Effector CD4-positive, alpha-beta T cell (primary cell): ENCODE measurements at regions not wholly inside any gene's neighbourhood (a gene's known extent, or its start where the extent isn't known, plus 50 kb on each side); places are given as distances from the start of the nearest gene placed in this dataset.
A peak's percentile ranks its signal among the peaks of the same experiment; 100 is the strongest.

ENCODE experiments used
- DNase-seq: peaks from one replicate; pipeline ENCODE4 v3.0.0-alpha.2; 2020

DNA sequence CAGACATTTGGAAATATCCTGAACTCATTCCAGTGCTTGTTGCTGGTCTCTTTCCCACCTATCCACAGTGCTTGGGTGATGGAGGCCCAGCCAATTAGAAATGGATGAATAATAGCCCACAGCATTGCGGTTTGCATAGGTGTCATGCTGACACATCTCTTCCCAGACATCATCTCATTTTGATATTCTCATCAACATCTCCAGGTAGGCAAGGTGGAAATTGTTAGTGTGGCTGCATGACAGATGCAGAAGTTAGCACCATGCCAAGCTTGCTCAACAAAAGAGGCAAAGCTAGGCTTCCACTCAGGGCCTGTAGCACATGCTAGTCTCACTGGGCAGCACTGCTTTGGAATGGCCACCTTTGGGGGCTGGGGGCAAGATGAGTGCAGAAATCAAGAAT, 1118.9 kb downstream of the VRK1 start:
- DNase-seq: no peak

DNA sequence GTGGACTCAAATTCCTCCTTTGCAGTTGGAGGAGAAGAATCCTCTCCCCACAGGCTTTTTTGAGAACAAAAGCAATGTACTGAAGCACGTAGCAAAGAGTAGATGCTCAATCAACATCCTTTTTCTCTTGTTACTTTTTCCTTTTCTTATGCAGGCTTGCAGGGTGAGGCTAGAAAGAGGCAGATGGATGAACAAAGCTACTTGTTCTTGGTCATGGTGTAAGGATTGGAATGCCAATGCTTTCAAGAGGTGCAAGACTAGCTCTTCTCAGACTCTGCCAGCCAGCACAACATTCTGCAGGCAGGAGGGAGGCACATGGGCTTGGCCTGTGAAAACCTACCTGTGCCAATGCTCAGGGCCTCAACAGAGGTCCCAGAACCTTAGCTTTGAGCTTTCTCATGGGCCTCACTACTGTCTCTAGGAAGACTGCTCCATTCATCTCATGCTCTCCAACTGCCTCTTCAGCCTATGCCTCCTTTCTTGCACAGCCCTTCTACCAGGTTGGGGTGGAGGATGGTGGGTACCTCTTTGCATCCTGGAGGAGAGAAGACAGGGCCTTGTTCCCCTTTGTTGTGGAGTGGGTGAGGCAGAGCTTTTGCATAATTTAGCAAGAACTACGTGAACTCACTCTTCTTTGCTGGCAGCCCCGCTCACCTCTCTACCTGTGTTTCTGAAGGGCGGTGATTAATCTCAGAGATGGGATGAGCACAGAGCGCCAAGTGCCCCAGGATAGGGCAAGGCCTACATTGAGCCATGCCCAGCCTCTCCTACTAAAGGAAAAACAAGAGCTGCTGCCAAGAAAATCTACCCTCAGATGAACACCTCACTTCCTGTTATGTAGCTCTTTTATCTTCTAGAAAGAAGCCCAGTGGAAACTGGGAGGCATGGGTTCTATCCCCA, 1119.7 kb downstream of the VRK1 start:
- DNase-seq: no peak

DNA sequence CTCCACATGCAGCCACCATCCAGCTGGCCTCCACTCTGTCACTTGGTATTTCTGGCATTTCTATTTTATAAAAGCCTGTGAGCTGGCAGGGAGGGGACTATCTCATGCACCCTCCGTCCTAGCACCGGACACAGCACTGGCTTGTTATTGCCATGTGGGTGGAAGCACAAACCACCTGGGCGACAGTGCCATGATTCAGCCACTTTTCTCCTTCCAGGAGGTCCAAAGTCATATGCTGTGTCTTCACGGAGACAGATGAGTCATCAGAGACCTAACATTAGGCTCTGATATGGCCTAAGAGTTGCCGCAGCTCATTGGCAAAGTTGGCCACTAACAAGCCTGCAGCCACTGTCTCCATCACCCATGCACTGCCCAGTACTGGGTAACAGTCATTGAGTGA, 1123.0 kb downstream of the VRK1 start:
- DNase-seq: no peak

DNA sequence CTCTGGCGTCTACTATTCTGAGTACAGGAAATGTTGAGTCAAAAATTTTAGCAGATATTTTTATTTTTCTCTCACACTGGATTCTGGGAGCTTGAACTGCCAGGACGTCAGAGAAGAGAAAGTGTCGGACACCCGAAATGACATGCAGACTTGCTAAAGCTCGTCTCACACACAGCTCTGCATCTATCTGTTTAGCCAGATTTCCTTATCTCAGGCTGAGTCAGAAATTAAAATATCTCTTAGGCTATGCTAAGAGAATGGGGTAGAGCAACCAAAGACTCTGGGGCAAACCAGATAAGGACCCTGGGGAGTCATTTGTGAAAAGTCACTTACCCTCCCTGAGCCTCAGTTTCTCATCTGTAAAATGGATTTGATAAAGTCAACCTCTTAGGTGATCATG, 1124.1 kb downstream of the VRK1 start:
- DNase-seq: no peak

DNA sequence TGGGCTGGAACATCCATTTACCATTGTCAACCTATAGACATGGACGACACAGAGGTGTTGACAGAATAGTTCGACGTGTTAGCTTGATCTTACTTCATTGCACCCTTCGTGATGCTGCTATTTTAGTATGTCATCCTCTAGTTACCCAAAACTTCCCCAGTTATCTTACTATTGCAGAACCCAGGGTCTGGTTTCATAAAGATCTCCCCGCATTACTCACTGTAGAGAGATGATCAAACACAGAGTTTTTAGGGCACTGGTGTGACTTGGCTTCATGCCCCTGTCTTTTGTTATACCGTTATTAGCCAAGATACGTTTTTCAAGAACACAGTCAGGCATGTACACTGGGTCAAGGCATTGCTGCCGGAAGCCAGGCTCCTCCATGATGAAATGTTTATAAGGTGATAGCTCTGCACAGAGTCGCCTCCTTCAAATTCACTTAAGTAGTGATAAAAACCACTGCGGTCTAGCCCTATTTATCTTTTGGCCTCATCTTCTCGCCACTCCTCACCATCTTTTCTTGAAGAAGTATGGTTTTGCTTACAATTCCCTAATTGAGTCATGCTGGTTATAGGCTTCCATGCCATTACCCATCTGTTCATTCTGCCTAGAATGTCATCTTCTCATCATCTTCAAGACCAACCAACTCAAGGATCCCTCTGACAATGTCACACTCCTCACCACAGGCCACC, 1127.9 kb downstream of the VRK1 start:
- DNase-seq: no peak

DNA sequence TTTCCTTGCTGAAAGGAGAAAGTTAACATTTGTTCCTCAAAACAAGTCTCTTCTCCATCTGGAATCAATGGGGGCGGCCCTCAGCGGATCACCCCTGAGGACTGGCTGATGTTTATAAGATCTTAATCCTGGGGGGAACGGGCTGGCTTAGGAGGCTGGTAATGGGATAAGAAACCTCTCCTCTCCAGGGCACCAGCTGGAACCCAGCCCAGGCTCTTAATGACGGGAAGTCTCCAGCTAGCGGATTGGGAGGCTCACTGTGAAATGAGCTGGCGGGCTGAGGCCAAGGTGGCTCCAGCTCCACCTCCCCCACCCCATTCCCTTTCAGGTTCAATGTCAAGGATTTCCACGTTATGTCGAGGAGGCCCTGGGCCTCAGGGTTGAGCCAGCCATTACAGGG, 1133.0 kb downstream of the VRK1 start:
- no peak for DNase-seq

DNA sequence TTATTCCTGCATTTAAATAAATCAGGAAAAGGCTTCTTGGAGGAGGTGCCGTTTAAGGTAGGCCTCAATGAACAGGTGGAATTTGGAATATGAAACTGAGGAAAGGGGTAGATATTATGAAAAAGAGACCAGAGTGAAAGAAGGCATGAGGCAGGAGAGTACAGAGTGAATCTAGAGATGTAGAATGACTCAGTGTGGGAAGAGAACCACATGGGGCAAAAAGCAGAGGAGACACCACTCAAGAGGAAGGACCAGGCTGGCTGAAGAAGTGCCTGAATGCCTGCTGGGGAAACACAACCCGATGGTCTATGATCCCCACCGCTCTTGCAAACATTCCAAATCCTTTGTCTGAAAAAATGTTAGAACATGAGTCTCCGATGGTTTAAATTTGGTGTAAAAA, 1134.1 kb downstream of the VRK1 start:
- DNase-seq: no peak

DNA sequence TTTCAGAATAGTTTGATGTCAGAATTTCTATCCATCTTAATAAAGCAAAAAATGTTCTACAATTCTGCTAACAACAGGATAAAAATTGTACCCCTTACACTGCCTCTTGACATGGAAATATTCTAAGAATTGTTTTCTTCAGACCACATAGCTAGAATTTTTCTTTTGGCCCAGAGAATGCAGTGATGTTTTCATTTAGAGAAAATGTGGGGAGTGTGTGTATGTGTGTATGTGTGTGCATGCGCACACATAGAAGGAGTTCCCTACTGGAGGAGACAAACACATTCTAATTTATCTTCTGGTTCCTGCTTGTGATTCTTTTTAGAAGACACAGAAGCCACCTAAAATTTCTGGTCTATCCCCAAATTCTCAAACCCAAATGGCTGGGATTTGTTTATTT, 1145.7 kb downstream of the VRK1 start:
- no peak for DNase-seq

DNA sequence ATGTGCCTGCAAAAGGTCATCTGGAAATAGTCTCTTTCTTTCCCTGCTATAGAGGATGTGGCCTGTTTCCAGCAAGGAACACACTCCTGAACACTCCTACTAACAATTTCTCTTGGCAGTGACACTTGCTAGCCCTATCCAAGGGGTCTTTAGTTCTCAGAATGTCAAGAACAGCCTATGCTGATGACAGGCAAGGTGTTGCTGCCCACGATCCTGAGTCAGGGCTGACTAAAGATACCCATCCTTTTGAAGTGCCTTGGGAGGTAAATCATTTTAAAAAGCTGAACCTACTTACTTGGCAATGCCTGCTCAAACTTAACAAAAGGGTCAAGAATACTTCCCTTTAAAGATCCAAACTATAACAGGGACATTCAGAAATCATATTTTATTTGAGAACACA, 1146.4 kb downstream of the VRK1 start:
- no peak for DNase-seq

DNA sequence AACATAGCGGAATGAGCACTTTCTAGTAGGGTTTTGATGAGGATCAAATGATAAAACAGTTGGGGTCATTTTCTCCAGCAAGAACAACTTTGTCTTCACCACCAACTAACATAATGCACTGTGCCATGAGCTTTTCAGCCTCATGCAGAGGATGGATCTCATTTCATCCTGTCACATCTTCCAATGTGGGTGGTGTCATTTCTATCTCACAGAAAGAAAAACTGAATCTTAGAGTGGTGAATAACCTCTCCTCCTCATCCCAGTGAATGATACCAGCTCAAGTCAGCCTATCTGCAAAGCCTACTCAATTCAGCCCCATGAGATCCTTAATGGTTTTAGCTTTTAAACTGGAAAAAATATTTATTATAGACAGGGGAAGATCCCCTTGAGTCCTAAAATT, 1147.2 kb downstream of the VRK1 start:
- no peak for DNase-seq

DNA sequence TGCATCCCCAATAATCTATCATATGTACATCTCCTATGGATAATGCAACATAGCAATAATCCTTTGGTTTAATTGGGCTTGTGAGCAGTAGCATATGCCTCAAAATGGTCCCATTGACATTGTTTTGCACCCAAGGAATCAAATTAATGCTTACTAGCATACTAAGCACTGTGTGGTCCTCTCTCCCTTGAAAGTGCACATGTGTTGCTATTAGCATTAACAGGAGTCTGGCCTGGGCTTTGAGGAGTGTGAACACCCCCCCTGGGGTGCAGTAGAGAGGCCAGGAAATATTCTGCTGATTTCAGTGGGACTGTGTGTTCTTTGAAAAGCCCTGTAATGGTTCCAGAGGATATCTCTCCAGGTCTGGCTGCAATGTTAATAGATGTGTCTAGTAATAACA, 1148.4 kb downstream of the VRK1 start:
- no peak for DNase-seq

DNA sequence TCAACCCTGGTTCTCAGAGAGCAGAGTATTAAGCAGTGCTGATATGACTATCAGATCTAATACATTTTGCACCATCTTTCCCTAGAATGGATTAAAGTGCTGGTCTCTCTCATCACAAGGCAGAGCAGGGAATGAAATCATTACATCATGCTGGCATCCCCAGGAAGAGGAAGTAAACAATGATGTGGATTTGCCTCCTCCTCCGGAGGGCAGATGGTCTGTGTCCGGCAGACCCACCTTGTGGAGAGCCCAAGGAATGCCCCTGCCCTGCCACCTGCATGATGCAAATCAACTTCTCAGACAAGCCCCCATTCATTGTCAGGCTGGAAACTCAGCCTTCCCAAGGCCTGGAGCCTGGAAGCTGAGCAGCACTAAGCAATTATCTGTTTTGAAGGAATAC, 1149.1 kb downstream of the VRK1 start:
- DNase-seq: no peak

DNA sequence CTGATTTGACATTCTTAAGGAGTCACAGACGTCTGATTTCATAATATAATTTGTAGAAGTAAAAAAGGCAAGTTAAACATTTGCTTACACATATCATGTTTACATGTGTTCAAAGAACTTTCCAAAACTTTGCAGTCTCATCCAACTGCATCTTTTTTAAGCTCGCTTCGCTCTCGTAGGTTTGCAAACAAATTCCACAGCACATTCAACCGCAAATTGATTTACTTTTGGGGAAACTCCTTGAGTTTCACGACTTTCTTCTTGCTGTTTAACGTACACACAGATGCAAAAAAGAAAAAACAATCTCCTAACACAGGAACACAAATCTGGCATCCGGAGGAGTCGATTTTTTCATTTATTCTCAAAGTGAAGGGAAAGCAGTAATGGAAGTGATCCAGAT, 1149.5 kb downstream of the VRK1 start:
- DNase-seq: no peak

DNA sequence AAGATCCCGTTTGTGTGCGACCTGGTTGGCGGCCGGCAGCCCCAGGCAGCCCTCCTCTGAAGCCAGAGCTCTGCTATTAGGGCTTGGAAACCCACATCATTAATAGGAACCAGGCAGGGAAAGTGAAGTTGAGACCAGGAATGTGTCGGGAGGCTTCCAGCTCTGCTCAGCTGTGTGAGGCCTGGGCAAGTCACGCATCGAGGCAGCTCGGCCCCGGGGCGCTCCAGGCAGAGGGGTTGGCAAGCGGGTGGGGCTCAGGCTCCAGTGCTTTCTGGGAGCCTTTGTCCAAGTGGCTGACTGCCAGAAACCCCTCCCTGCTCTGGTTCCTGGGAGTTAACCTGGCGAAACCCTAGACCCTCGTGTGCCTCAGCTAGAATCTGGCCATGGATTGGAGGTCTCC, 1151.7 kb downstream of the VRK1 start:
- no peak for DNase-seq

DNA sequence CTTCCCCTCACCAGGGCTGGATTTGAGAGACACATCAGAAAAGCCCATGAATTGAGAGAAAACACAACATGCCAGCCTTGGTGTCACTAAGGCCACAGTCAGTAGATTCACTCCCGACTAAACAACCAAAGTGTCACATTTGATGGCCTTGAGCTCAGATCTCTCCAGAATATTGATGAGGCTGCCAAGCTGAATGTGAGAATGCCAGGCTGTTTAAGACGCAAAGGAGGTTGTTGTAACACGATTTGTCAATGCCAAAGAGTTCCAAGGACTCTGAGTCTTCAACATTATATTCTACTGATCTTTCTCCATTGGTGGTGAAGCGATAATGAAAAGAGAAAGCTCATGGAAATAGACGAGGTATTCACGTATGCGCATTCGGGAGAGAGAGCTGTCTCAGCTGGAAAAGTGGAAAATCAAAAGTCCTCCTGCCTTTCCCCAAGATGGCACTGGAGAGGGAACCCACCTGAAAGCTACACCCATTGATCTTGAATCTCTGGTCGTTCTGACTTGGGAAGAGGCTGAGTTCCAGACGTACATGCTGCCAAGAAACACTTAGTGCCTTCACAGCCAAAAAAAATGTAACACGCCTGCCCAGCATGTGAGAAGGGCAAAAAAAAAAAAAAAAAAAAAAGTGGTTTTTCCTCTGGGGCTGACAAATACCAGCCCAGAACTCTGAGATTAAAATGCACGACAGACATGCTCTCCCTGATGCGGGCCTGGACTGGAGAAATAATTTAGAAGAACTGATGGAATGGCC, 1159.6 kb downstream of the VRK1 start:
- no peak for DNase-seq

DNA sequence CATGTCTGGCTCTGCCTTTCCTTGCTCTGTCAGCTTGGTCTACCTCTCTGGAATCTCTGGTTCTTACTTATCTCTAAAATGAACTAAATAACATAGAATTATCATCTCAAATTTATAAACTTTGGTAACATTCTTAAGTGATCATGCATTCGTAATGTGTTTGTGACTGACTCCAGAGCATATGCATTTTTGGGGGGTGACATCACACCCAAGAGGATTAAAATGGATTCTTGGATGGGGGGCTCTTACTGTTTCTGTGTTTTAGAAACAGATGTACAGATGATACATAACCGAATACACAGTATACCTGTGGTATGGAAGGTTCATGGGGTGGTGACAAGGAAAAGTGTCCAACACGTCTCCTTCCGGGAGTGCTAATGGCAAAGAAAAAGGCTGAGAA, 1162.1 kb downstream of the VRK1 start:
- no peak for DNase-seq

DNA sequence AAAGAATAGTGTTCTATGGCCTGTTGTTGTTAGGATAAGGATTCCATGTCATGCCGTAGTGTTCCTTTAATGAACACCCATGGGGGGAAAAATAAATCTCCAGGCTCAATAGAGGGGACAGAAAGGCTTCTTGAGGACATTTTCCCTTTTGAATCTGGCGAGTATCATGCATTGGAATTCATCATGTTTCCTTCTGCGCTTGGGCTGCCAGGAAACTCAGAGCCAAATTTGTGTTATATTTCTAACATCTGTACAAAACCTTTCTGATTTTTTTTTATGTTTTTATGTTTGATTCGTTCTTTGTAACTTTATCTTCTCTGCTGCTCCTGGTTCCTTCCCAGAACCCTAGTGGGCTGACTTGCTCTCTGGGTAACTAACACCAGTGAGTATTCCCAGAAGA, 1163.3 kb downstream of the VRK1 start:
- no peak for DNase-seq

DNA sequence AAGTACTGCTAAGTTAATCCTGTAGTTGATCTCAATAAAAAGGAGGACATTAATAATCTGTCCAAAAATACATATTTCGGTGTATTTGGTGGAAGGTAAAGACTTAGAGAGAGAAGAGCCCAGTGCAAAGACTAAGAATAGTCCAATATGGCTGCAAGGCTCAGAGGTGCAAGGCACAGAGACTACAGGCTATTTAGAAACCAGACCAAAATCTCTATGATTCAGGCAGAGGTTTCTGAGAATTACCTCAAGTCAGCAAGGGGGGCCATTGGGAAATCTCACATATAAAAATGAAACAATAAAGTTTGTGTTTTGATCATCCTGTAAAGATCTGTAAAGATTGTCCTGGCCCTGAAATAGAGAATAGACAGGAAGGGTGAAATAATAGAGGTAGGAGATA, 1173.0 kb downstream of the VRK1 start:
- DNase-seq: no peak

DNA sequence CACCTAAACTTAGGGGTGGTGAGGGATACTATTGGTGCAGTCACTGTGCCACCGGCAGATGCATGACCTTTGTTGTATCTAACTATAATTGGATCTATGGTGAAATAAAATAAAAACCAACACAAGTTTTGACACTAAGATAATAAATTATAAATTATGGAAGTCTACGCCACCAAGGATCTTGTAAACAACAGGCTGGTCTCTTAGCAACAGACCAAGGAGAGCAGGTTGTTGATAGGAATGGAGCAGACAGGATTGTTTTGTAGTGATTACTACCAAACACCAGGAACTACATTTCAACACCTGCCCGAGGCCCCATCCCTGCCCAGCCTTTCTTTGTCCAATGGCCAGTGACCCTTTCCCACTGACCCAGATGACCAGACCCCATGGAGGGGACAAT, 1178.0 kb downstream of the VRK1 start:
- no peak for DNase-seq

DNA sequence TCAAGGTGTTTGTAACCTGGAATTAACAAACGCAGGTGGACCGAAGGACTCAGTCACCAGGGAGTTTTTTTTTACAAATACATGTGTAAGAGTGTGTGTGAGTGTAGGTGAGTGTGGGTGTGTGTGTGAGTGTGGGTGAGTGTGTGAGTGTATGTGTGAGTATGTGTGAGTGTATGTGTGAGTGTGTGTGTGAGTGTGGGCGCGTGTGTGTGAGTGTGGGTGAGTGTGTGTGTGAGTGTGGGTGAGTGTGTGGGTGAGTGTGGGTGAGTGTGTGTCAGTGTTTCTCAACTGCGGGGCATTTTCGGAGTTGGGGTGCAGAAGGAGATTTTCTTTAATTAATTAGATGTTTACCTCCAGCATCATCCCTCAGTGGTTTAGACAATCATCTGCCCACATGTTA, 1178.8 kb downstream of the VRK1 start:
- no peak for DNase-seq

DNA sequence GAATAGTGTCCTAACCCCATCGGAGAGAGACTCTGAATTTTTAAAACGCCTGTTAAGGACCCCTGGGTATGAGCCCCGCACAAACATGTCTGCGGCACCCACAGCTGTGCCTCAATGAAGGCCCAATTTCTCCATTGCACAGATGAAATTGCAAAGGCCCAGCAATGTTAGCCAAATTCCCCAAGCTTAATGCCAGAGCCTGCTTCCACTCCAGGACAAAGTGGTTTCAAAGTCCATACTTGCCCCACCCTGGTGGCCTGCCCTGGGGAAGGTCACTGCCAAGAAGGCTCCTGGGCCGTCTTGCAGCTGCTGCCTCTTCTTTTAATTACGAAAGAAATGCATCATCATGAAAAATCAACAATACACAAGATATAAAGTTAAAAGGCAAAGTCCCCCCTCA, 1179.7 kb downstream of the VRK1 start:
- no peak for DNase-seq

DNA sequence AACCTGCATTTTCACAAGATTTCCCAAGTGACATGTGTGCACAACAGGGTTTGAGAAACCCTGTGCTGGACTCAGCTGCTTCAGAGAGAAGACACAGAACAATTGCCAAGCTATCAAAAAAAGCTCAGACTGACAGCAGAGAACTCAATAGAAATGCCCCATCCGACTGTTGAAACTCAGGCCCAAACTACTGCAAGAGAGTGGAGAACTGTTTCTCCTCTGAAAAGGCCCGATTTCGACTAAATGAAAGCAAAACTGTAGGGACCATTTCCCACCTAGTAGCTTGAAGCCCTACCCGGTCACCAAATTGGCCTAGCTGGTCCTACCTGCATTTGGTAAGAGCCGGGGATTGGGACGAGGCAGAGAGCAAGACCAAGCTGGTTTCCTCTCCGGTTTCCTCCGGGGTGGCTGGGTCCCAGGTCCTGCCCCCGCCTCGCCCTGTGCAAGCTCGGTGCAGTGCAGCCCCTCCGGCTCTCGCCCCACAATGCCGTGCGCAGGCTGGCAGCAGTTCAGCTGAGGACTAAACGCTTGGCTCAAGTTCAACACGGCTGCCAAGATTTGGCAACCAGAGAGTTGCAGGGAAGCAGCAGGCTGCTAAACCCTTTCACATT, 1180.6 kb downstream of the VRK1 start:
- DNase-seq: peak; percentile 62

DNA sequence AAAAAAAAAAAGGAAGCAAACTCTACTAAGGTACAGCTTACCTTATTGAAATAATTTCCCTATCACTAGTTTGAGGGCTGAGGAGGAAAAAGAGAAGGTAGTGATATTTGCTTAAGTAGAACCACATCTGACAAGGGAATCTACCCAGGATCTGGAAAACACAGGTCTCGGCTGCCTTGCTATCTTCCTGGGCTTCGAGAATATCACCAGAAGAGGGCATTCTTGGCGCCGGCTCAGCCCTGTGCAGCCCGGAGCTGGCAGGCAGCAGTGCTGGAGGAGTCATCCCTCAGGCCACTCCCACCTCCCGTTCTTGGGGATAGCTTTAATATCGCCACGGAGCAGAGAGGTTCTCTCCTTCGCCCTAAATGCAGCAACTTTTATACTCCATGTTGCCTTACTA, 1181.2 kb downstream of the VRK1 start:
- DNase-seq: peak; percentile 64
